GM12801 (cell line): ENCODE measurements at regions not wholly inside any gene's neighbourhood (a gene's known extent, or its start where the extent isn't known, plus 50 kb on each side); places are given as distances from the start of the nearest gene placed in this dataset.

ENCODE experiments used
- TF ChIP-seq, protein P1 (sequence below): IDR thresholded peaks from one replicate; pipeline ENCODE4 v1.5.1; 2011; ENCODE audit warnings: control low read depth; ENCODE audit not compliant: insufficient read length; ENCODE audit errors: extremely low read depth

DNA sequence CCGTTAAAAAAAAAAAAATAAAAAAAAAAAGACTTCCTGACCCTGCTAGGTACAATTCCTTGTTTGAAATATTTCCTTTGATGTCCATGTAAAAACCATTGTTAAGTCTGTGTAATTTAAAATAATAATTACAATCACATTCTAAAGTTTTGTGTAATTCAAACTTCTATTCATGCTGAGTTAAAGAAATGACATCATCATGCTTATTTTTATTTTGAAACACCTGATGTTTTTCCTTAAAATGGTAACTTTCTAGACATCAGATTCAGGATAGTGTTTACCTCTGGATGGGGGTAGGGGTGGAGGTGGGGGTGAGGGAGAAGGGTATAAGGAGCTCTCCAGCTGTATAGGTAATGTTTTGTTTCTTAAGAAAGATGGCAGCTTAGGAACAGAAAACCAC, 92.8 kb downstream of the ADCYAP1 start:
- TF ChIP-seq, protein P1, sequence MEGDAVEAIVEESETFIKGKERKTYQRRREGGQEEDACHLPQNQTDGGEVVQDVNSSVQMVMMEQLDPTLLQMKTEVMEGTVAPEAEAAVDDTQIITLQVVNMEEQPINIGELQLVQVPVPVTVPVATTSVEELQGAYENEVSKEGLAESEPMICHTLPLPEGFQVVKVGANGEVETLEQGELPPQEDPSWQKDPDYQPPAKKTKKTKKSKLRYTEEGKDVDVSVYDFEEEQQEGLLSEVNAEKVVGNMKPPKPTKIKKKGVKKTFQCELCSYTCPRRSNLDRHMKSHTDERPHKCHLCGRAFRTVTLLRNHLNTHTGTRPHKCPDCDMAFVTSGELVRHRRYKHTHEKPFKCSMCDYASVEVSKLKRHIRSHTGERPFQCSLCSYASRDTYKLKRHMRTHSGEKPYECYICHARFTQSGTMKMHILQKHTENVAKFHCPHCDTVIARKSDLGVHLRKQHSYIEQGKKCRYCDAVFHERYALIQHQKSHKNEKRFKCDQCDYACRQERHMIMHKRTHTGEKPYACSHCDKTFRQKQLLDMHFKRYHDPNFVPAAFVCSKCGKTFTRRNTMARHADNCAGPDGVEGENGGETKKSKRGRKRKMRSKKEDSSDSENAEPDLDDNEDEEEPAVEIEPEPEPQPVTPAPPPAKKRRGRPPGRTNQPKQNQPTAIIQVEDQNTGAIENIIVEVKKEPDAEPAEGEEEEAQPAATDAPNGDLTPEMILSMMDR = no peak

- TF ChIP-seq, protein P1 = no peak
Measured at GRCh38 chr18:998936-999335, 94.3 kb downstream of the ADCYAP1 start.

GRCh38 chr18:1002653-1003178, 98.0 kb downstream of the ADCYAP1 start:
- TF ChIP-seq, protein P1 = no peak

- TF ChIP-seq, protein P1 = no peak
Measured at GRCh38 chr18:1003499-1003898, 98.8 kb downstream of the ADCYAP1 start.

- TF ChIP-seq, protein P1 = no peak
Measured at GRCh38 chr18:1006304-1006703, 101.6 kb downstream of the ADCYAP1 start.

GRCh38 chr18:1006965-1007364, 102.3 kb downstream of the ADCYAP1 start:
- TF ChIP-seq, protein P1 = no peak

DNA sequence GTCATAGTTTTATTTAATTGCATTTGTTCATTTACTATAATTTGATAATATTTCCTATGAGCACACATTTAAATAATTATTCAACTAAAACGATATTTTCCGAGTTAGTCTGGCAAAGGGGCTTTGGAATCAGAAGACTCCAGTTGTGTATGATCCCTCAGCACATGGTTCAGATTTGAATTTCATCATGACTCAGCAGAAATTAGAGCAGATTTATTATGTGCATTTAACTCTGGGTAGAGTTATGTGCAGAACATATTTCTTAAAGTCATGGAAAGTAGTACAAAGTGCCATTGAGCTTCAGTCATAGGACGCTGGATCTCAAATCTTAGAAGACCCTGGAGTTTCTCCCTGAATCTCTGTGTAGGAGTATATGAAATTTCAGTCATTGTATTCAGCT, 106.7 kb downstream of the ADCYAP1 start:
- TF ChIP-seq, protein P1 = no peak
